Testis (tissue), 2 donors: ENCODE measurements at regions not wholly inside any gene's neighbourhood (a gene's known extent, or its start where the extent isn't known, plus 50 kb on each side); places are given as distances from the start of the nearest gene placed in this dataset.

Experiments used
- DNase-seq: peaks from one replicate; pipeline ENCODE4 v3.0.0-alpha.2; 2019
- H3K27ac ChIP-seq, 2 donors: fragments of 200-600 bp; sonication (generic); one replicate each; pipeline ENCODE4 v1.5.1; 2019
- H3K27me3 ChIP-seq: fragments of 200-600 bp; sonication (generic); one replicate; pipeline ENCODE4 v1.5.1; 2019
- H3K36me3 ChIP-seq: fragments of 200-600 bp; sonication (generic); one replicate; pipeline ENCODE4 v1.5.1; 2017; ENCODE audit warnings: low read depth; ENCODE audit errors: missing control alignments
- H3K4me1 ChIP-seq: fragments of 200-600 bp; sonication (generic); one replicate; pipeline ENCODE4 v1.5.1; 2019
- H3K4me3 ChIP-seq, 2 donors: fragments of 200-600 bp; sonication (generic); one replicate each; pipeline ENCODE4 v1.5.1; 2017 to 2019
- H3K9me3 ChIP-seq: fragments of 200-600 bp; sonication (generic); one replicate; pipeline ENCODE4 v1.5.1; 2017
- POLR2A ChIP-seq: fragments of 450-650 bp; IDR thresholded peaks from one replicate; pipeline ENCODE4 v1.6.1; 2017; ENCODE audit warnings: antibody characterized with exemption, mild to moderate bottlenecking, moderate library complexity
- WGBS, 2 donors: methylation state at CpG; one replicate each; pipeline ENCODE4 v1.1.5; 2018; 5-methylcytosine and 5-hydroxymethylcytosine counted together
- intact Hi-C: fragments of 100-400 bp; cut with DNase I; formaldehyde crosslinking; loops from one replicate; pipeline ENCODE4 v1.15.1; 2023; ENCODE audit warnings: low total_unique reads
- TF ChIP-seq, protein P1 (sequence below), 3 experiments: fragments of 450-650 bp in 2 of 3; fragments of 200-600 bp in 1 of 3; sonication (generic) in 1 of 3; IDR thresholded peaks; one replicate each; pipeline ENCODE4 v1.5.1; 2016 to 2019; ENCODE audit warnings: antibody characterized with exemption in 3 of 3, mild to moderate bottlenecking in 2 of 3, moderate library complexity in 1 of 3

DNA sequence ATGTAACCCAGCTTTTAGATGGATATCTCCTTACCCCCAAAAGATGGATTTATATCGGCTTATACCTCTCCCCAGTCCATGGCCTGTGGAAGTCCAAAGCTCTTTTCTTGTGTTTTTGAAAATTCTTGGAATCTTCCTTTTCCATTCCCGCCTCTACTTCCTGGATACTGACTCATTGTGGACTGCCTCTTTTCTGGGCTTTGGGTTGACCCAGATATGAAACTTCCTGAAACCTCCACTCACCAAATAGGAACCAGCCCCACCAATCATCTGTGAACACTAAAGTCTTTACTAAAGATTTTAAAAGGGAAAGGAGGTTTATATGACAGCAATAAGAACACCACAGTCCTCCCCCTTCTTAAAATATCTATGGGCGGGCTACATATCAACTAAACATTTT, 163.4 kb upstream of the SYN3 start:
- Histone ChIP-seq H3K4me3 (no peak overlapping the region), H3K9me3 (no peaks in the 10 kb centered on the region), H3K27me3 (no peaks in the 10 kb centered on the region), H3K27ac (no peak overlapping the region), H3K36me3 (no peaks in the 10 kb centered on the region), H3K4me1 (no peaks in the 10 kb centered on the region)
- no peak for TF ChIP-seq POLR2A
- TF ChIP-seq, protein P1, sequence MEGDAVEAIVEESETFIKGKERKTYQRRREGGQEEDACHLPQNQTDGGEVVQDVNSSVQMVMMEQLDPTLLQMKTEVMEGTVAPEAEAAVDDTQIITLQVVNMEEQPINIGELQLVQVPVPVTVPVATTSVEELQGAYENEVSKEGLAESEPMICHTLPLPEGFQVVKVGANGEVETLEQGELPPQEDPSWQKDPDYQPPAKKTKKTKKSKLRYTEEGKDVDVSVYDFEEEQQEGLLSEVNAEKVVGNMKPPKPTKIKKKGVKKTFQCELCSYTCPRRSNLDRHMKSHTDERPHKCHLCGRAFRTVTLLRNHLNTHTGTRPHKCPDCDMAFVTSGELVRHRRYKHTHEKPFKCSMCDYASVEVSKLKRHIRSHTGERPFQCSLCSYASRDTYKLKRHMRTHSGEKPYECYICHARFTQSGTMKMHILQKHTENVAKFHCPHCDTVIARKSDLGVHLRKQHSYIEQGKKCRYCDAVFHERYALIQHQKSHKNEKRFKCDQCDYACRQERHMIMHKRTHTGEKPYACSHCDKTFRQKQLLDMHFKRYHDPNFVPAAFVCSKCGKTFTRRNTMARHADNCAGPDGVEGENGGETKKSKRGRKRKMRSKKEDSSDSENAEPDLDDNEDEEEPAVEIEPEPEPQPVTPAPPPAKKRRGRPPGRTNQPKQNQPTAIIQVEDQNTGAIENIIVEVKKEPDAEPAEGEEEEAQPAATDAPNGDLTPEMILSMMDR (IDR thresholded peaks at IDR 0.05) = no peak
- intact Hi-C loops = no loop called here
- DNase-seq = no peak
- 81 to 82% methylated on average over 3 of the region's 3 CpGs for WGBS, 2 donors

DNA sequence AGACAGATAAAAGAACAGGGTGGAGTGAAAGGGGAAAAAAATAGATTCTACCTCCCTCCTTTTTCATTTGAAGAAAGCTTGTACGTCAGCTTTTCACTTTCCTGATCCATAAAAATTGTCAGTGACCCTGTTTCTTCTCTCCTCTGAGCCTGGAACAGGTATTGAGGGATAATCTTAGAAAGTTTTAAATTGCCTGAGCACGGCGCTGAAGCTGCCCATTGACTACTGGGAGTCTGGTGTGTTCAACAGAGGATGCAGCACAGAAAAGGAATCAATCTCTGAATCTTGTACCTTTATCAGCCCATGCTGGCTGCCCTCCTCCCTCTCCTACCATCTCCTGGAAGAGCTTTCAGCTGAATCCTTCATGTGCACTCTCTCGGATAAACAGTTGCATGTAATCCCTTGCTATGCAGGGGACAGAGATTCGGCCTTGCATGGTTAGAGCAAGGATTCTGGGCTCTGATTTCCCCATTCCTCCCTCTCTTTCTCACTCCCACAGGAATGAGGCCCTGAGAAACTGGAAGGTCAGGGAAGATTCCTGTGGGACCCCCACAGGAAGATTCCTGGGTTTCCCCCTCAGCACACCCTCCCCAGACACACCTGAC, 162.4 kb upstream of the SYN3 start:
- TF ChIP-seq POLR2A = no peak
- TF ChIP-seq, protein P1 (IDR thresholded peaks at IDR 0.05) = no peak
- Histone ChIP-seq H3K4me3 (no peak overlapping the region), H3K27me3 (no peaks in the 10 kb centered on the region), H3K36me3 (no peaks in the 10 kb centered on the region), H3K27ac (no peak overlapping the region), H3K4me1 (no peaks in the 10 kb centered on the region), H3K9me3 (no peaks in the 10 kb centered on the region)
- no peak for DNase-seq
- WGBS, 2 donors = 53 to 72% methylated on average over 5 of the region's 5 CpGs
- intact Hi-C loops = no loop called here

DNA sequence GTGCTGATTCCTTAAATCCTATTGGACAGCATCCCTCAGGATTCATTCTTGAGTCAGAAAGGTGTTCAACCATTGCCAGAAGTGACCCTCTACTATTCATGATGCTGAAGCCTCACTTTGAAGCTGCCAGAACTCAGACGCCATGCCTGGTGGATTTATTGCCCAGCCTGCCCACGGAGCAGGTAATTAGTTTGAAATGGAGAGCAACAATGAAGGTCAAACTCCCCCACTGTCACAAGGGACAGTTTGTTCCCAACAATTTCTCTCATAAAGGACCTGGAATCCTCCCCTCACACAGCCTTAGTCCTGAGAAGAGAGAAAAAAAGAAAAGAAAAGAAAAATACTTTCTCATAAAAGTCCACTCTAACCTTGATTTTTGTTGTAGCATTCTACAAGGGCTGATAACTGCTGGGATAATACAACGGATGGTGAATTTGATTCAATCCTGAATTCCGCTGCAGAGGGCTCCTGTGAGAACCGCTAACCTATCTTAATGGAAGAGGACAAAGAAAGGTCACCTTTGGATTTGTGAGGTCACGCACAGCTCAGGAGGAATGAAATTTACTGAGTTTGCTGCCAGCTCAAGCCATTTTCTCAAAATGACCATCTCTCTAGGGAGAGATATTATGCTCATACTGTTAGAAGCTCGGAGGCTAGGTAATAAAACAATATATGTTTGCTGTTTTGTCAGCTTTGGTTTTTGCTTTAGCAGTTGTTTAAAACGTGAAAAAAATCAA, 161.6 kb upstream of the SYN3 start:
- Histone ChIP-seq H3K4me3 (no peak overlapping the region), H3K9me3 (no peaks in the 10 kb centered on the region), H3K36me3 (no peaks in the 10 kb centered on the region), H3K27me3 (no peaks in the 10 kb centered on the region), H3K4me1 (no peaks in the 10 kb centered on the region), H3K27ac (no peak overlapping the region)
- intact Hi-C loops = no loop called here
- TF ChIP-seq, protein P1 (IDR thresholded peaks at IDR 0.05) = no peak
- no peak for TF ChIP-seq POLR2A
- 57 to 65% methylated on average over 8 of the region's 8 CpGs for WGBS, 2 donors
- DNase-seq = peak; percentile 27

DNA sequence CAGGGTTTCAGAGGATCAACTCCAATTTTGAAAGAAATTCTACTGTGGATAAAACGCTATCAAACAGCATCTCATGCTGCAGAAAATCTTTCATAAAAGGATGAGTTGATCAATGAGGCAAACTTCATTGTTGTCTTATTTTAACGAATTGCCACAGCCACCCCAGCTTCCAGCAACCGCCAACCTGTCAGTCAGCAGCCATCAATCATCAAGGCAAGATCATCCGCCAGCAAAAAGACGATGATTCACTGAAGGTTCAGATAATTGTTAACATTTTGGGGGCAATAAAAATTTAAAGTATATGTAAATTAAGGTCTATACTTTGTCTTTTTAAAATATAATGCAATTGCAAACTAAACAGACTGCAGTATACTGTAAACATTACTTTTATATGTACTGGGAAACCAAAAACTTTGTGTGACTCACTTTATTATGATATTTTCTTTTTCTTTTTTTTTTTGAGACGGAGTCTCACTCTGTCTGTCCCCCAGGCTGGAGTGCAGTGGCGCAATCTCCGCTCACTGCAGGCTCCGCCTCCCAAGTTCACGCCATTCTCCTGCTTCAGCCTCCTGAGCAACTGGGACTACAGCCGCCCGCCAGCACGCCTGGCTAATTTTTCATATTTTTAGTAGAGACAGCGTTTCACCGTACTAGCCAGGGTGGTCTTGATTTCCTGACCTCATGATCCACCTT, 155.3 kb upstream of the SYN3 start:
- Histone ChIP-seq H3K4me1 (no peaks in the 10 kb centered on the region), H3K27ac (no peak overlapping the region), H3K4me3 (no peak overlapping the region), H3K9me3 (no peaks in the 10 kb centered on the region), H3K27me3 (no peaks in the 10 kb centered on the region), H3K36me3 (no peaks in the 10 kb centered on the region)
- WGBS, 2 donors = 73 to 81% methylated on average over 15 of the region's 15 CpGs
- TF ChIP-seq POLR2A = no peak
- TF ChIP-seq, protein P1 (IDR thresholded peaks at IDR 0.05) = no peak
- intact Hi-C loops = no loop called here
- no peak for DNase-seq
